HEK293 (cell line): ENCODE measurements at regions not wholly inside any gene's neighbourhood (a gene's known extent, or its start where the extent isn't known, plus 50 kb on each side); places are given as distances from the start of the nearest gene placed in this dataset.

Experiments used
- CTCF ChIA-PET: fragments of 350-600 bp; formaldehyde crosslinking; extraction: SDS; loops from one replicate; lab custom pipeline; 2021; ENCODE audit warnings: antibody characterized with exemption; lab: Yijun Ruan, JAX
- POLR2A ChIA-PET: fragments of 300-600 bp; formaldehyde crosslinking; extraction: SDS; loops from one replicate; lab custom pipeline; 2020; ENCODE audit warnings: antibody characterized with exemption, inconsistent platforms; lab: Yijun Ruan, JAX
- H3K27ac ChIP-seq: fragments of 200-500 bp; sonication (Bioruptor generic); 2 replicates; pipeline ENCODE4 v1.5.1; 2014; ENCODE audit warnings: low read depth, low read length, control low read depth, inconsistent platforms; ENCODE audit errors: extremely low read depth
- H3K36me3 ChIP-seq, 2 experiments: fragments of 200-500 bp in 1 of 2; sonication (Bioruptor generic) in 1 of 2; 1 replicate in 1 of 2; 2 replicates in 1 of 2; pipeline ENCODE4 v1.5.1; 2014 to 2017; ENCODE audit warnings: inconsistent platforms in 2 of 2, low read length in 2 of 2; ENCODE audit not compliant: control insufficient read depth in 2 of 2, insufficient read depth in 1 of 2
- H3K4me1 ChIP-seq: fragments of 200-500 bp; sonication (Bioruptor generic); 2 replicates; pipeline ENCODE4 v1.5.1; 2014; ENCODE audit warnings: mild to moderate bottlenecking, low read length, inconsistent platforms; ENCODE audit not compliant: control insufficient read depth, insufficient read depth
- H3K4me3 ChIP-seq: 2 replicates; pipeline ENCODE4 v1.5.1; 2011; ENCODE audit warnings: low read depth, mild to moderate bottlenecking, control low read depth, low read length, moderate library complexity
- H3K9me3 ChIP-seq: fragments of 200-500 bp; sonication (Bioruptor generic); 2 replicates; pipeline ENCODE4 v1.5.1; 2014; ENCODE audit warnings: low read depth, low read length, inconsistent platforms; ENCODE audit not compliant: control insufficient read depth, insufficient read depth
- BCL11B ChIP-seq: fragments of 450-650 bp; formaldehyde crosslinking; IDR thresholded peaks from 2 replicates; pipeline ENCODE4 v1.5.1; 2016; ENCODE audit warnings: low read depth, missing biosample characterization, missing genetic modification characterization
- FEZF1 ChIP-seq: fragments of 450-650 bp; formaldehyde crosslinking; IDR thresholded peaks from 2 replicates; pipeline ENCODE4 v1.5.1; 2016; ENCODE audit warnings: missing biosample characterization, missing genetic modification characterization
- GLIS1 ChIP-seq: fragments of 450-650 bp; formaldehyde crosslinking; IDR thresholded peaks from 2 replicates; pipeline ENCODE4 v1.5.1; 2016; ENCODE audit warnings: missing biosample characterization, missing genetic modification characterization
- HOXC10 ChIP-seq: sonication (generic); formaldehyde crosslinking; IDR thresholded peaks from 2 replicates; pipeline ENCODE4 v1.8.1; 2023; ENCODE audit warnings: mild to moderate bottlenecking, missing genetic modification reagents
- HOXD13 ChIP-seq: sonication (generic); formaldehyde crosslinking; IDR thresholded peaks from 2 replicates; pipeline ENCODE4 v1.8.0; 2022; ENCODE audit warnings: missing genetic modification reagents, borderline replicate concordance
- KLF8 ChIP-seq: fragments of 450-650 bp; formaldehyde crosslinking; IDR thresholded peaks from 2 replicates; pipeline ENCODE4 v1.5.1; 2016; ENCODE audit warnings: missing biosample characterization, missing genetic modification characterization
- MEIS1 ChIP-seq: sonication (generic); formaldehyde crosslinking; IDR thresholded peaks from 2 replicates; pipeline ENCODE4 v1.8.1; 2022; ENCODE audit warnings: missing genetic modification reagents, mild to moderate bottlenecking, borderline replicate concordance
- OVOL3 ChIP-seq: fragments of 450-650 bp; formaldehyde crosslinking; IDR thresholded peaks from 2 replicates; pipeline ENCODE4 v1.5.1; 2016; ENCODE audit warnings: missing biosample characterization, missing genetic modification characterization
- PRDM1 ChIP-seq: fragments of 450-650 bp; formaldehyde crosslinking; IDR thresholded peaks from 2 replicates; pipeline ENCODE4; 2016; ENCODE audit warnings: missing biosample characterization, missing genetic modification characterization
- SCRT1 ChIP-seq: fragments of 450-650 bp; formaldehyde crosslinking; IDR thresholded peaks from 2 replicates; pipeline ENCODE4 v1.5.1; 2016; ENCODE audit warnings: missing biosample characterization, missing genetic modification characterization, borderline replicate concordance
- ZFP3 ChIP-seq: fragments of 450-650 bp; formaldehyde crosslinking; IDR thresholded peaks from 2 replicates; pipeline ENCODE4 v1.5.1; 2016; ENCODE audit warnings: low read depth, missing biosample characterization, missing genetic modification characterization
- ZFP37 ChIP-seq: fragments of 450-650 bp; formaldehyde crosslinking; IDR thresholded peaks from 2 replicates; pipeline ENCODE4 v1.5.1; 2016; ENCODE audit warnings: missing biosample characterization, missing genetic modification characterization
- ZIC2 ChIP-seq: fragments of 450-650 bp; formaldehyde crosslinking; IDR thresholded peaks from 2 replicates; pipeline ENCODE4 v1.5.1; 2016; ENCODE audit warnings: missing biosample characterization, missing genetic modification characterization
- ZNF140 ChIP-seq: fragments of 450-650 bp; formaldehyde crosslinking; IDR thresholded peaks from 2 replicates; pipeline ENCODE4 v1.5.1; 2016; ENCODE audit warnings: missing biosample characterization, missing genetic modification characterization
- ZNF266 ChIP-seq: fragments of 450-650 bp; formaldehyde crosslinking; IDR thresholded peaks from 2 replicates; pipeline ENCODE4 v1.5.1; 2016; ENCODE audit warnings: missing biosample characterization, missing genetic modification characterization, low read depth
- ZNF350 ChIP-seq: fragments of 450-650 bp; formaldehyde crosslinking; IDR thresholded peaks from 2 replicates; pipeline ENCODE4 v1.5.0; 2017; ENCODE audit warnings: missing biosample characterization, mild to moderate bottlenecking, missing genetic modification characterization
- ZNF423 ChIP-seq: fragments of 450-650 bp; formaldehyde crosslinking; IDR thresholded peaks from 2 replicates; pipeline ENCODE4 v1.5.1; 2016; ENCODE audit warnings: missing biosample characterization, missing genetic modification characterization
- ZNF433 ChIP-seq: fragments of 450-650 bp; formaldehyde crosslinking; IDR thresholded peaks from 2 replicates; pipeline ENCODE4 v1.5.1; 2016; ENCODE audit warnings: missing biosample characterization, missing genetic modification characterization, low read depth
- ZNF585B ChIP-seq: fragments of 450-650 bp; formaldehyde crosslinking; IDR thresholded peaks from 2 replicates; pipeline ENCODE4 v1.5.1; 2016; ENCODE audit warnings: missing biosample characterization, missing genetic modification characterization
- ZNF600 ChIP-seq: fragments of 450-650 bp; formaldehyde crosslinking; IDR thresholded peaks from 2 replicates; pipeline ENCODE4 v1.5.1; 2016; ENCODE audit warnings: missing biosample characterization, missing genetic modification characterization
- ZNF658 ChIP-seq: fragments of 450-650 bp; formaldehyde crosslinking; IDR thresholded peaks from 2 replicates; pipeline ENCODE4; 2016; ENCODE audit warnings: missing biosample characterization, missing genetic modification characterization
- ZSCAN30 ChIP-seq: fragments of 450-650 bp; IDR thresholded peaks from 2 replicates; pipeline ENCODE4 v1.5.1; 2018; ENCODE audit warnings: missing biosample characterization, mild to moderate bottlenecking, missing genetic modification characterization, moderate library complexity
- ZXDB ChIP-seq: fragments of 450-650 bp; formaldehyde crosslinking; IDR thresholded peaks from 2 replicates; pipeline ENCODE4 v1.5.1; 2016; ENCODE audit warnings: missing biosample characterization, missing genetic modification characterization
- TF ChIP-seq, protein P1 (sequence below): fragments of 450-650 bp; formaldehyde crosslinking; IDR thresholded peaks from 2 replicates; pipeline ENCODE4 v1.5.1; 2016; ENCODE audit warnings: missing biosample characterization, missing genetic modification characterization
- TF ChIP-seq, protein P2 (sequence below): fragments of 450-650 bp; formaldehyde crosslinking; conservative IDR thresholded peaks from 2 replicates; pipeline ENCODE4 v1.5.1; 2016; ENCODE audit warnings: low read depth, missing biosample characterization, missing genetic modification characterization
- TF ChIP-seq, protein P3 (sequence below): fragments of 450-650 bp; formaldehyde crosslinking; IDR thresholded peaks from 2 replicates; pipeline ENCODE4 v1.5.1; 2016; ENCODE audit warnings: missing biosample characterization, missing genetic modification characterization
- TF ChIP-seq, protein P4 (sequence below): fragments of 450-650 bp; formaldehyde crosslinking; IDR thresholded peaks from 2 replicates; pipeline ENCODE4 v1.5.1; 2017; ENCODE audit warnings: missing biosample characterization, missing genetic modification characterization

DNA sequence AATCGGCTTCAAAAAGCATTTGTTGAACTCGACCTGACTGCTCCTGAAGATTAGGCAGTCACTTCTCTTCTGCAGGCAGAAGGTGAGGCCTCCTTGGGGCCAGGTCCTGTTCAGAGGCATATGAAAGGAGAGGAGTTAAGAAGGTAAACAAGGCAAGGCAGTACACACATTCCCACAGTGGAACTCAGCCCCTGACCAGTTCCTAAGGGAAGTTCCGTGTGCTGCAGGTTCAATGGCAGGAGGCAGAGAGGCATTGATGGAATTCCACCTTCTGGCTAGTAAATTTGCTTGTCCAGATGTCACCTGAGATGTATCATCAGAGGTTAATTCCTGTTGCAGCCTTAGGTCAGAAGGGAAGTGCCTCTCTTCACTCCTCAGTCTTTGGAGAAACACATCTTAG, 337.0 kb upstream of the MTNR1B start:
- H3K27ac ChIP-seq, result no peak overlapping the region
- CTCF ChIA-PET, result no interaction called here
- no peaks in the 10 kb centered on the region for H3K36me3 ChIP-seq
- POLR2A ChIA-PET, result no interaction called here
- TF ChIP-seq ZNF140 (no peak), PRDM1 (no peak)
- TF ChIP-seq, protein P1, sequence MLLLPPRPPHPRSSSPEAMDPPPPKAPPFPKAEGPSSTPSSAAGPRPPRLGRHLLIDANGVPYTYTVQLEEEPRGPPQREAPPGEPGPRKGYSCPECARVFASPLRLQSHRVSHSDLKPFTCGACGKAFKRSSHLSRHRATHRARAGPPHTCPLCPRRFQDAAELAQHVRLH, result no peak
- H3K9me3 ChIP-seq, result no peaks in the 10 kb centered on the region
- no peak overlapping the region for H3K4me3 ChIP-seq
- no peaks in the 10 kb centered on the region for H3K4me1 ChIP-seq

DNA sequence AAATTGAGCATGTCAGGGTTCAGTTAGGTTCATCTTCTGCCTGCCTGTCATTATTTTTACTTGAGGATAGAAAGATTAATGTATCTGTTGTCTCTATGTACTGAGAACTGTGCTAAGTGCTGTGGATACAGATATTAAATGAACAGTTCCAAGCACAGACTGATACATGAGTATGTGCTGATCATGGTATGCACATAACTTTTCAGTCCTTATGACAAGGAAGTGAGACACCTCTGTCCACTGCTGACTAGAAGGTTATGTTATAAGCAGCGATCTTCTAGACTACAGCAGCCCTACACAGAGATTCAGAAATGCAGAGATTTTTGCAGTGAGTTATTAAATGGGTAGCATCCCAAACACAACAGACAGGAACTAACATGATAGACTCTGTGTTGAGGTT, 335.6 kb upstream of the MTNR1B start:
- no peaks in the 10 kb centered on the region for H3K4me1 ChIP-seq
- no peaks in the 10 kb centered on the region for H3K36me3 ChIP-seq
- no peak for TF ChIP-seq MEIS1 (CRISPR knock-in tag)
- TF ChIP-seq ZXDB, result no peak
- no peak for TF ChIP-seq BCL11B (tag by site-specific recombination)
- no peak for TF ChIP-seq HOXD13 (CRISPR knock-in tag)
- TF ChIP-seq KLF8, result no peak
- no peak for TF ChIP-seq ZNF658 (tag by site-specific recombination)
- TF ChIP-seq, protein P2, sequence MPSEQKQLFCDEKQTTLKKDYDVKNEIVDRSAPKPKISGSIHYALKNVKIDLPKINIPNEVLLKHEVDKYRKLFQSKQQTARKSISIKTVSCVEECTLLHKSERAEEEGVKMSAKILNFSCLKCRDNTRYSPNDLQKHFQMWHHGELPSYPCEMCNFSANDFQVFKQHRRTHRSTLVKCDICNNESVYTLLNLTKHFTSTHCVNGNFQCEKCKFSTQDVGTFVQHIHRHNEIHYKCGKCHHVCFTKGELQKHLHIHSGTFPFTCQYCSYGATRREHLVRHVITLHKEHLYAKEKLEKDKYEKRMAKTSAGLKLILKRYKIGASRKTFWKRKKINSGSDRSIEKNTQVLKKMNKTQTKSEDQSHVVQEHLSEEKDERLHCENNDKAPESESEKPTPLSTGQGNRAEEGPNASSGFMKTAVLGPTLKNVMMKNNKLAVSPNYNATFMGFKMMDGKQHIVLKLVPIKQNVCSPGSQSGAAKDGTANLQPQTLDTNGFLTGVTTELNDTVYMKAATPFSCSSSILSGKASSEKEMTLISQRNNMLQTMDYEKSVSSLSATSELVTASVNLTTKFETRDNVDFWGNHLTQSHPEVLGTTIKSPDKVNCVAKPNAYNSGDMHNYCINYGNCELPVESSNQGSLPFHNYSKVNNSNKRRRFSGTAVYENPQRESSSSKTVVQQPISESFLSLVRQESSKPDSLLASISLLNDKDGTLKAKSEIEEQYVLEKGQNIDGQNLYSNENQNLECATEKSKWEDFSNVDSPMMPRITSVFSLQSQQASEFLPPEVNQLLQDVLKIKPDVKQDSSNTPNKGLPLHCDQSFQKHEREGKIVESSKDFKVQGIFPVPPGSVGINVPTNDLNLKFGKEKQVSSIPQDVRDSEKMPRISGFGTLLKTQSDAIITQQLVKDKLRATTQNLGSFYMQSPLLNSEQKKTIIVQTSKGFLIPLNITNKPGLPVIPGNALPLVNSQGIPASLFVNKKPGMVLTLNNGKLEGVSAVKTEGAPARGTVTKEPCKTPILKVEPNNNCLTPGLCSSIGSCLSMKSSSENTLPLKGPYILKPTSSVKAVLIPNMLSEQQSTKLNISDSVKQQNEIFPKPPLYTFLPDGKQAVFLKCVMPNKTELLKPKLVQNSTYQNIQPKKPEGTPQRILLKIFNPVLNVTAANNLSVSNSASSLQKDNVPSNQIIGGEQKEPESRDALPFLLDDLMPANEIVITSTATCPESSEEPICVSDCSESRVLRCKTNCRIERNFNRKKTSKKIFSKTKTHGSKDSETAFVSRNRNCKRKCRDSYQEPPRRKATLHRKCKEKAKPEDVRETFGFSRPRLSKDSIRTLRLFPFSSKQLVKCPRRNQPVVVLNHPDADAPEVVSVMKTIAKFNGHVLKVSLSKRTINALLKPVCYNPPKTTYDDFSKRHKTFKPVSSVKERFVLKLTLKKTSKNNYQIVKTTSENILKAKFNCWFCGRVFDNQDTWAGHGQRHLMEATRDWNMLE (tag by site-specific recombination), result no peak
- no peak for TF ChIP-seq FEZF1 (tag by site-specific recombination)
- TF ChIP-seq ZFP37, result no peak
- TF ChIP-seq ZNF600 (tag by site-specific recombination), result no peak
- no peak for TF ChIP-seq ZNF423 (tag by site-specific recombination)
- TF ChIP-seq ZNF585B (tag by site-specific recombination), result no peak
- TF ChIP-seq SCRT1 (tag by site-specific recombination), result no peak
- no peak for TF ChIP-seq HOXC10 (CRISPR knock-in tag)
- no peak for TF ChIP-seq ZNF433 (tag by site-specific recombination)
- H3K4me3 ChIP-seq, result no peak overlapping the region
- no peak overlapping the region for H3K27ac ChIP-seq
- ChIA-PET POLR2A (no interaction called here), CTCF (no interaction called here)
- H3K9me3 ChIP-seq, result no peaks in the 10 kb centered on the region

DNA sequence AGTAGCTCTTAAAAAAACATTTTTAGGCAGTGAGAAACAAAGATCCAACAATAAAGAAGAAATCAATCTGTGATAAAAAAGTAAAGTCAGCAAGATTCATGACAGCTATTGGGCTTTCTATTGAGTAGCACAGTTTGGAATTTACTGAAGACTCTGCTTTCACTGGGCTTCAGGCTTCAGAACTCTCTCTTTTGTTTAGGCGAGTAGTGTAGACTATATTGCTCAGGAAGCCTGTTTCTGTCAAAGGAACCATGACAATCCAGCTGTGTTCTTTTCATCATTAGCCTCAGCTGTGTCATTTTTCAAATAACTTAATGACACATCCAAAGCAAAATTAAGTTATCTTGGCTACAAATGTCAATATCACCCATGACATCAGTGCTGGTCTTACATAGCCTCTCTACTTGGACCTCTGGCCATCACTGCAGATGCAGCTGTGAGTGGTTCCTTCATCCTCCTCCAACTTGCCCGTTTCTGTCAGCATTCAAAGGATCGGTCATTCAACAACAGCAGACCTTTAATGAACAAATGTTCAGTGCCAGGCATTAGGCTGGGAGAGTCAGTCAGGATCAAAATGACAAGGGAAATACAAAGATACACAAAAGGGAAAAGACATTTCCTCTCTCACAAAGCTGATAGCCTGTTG, 332.8 kb upstream of the MTNR1B start:
- Histone ChIP-seq H3K4me3 (no peak overlapping the region), H3K27ac (no peak overlapping the region), H3K4me1 (no peaks in the 10 kb centered on the region), H3K9me3 (no peaks in the 10 kb centered on the region), H3K36me3 (no peaks in the 10 kb centered on the region)
- CTCF ChIA-PET, result interaction anchor here (0.6 kb wide), 1 partner anchor 127 kb away, joined by 3 read pairs; no protein-coding TSS in a partner anchor
- POLR2A ChIA-PET, result no interaction called here
- TF ChIP-seq ZNF600 (tag by site-specific recombination) (no peak), GLIS1 (tag by site-specific recombination) (no peak), ZNF266 (no peak), ZSCAN30 (tag by site-specific recombination) (no peak), OVOL3 (tag by site-specific recombination) (no peak), ZFP3 (no peak), ZIC2 (tag by site-specific recombination) (no peak), ZNF350 (no peak), ZNF433 (tag by site-specific recombination) (no peak)
- TF ChIP-seq, protein P3, sequence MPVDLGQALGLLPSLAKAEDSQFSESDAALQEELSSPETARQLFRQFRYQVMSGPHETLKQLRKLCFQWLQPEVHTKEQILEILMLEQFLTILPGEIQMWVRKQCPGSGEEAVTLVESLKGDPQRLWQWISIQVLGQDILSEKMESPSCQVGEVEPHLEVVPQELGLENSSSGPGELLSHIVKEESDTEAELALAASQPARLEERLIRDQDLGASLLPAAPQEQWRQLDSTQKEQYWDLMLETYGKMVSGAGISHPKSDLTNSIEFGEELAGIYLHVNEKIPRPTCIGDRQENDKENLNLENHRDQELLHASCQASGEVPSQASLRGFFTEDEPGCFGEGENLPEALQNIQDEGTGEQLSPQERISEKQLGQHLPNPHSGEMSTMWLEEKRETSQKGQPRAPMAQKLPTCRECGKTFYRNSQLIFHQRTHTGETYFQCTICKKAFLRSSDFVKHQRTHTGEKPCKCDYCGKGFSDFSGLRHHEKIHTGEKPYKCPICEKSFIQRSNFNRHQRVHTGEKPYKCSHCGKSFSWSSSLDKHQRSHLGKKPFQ (tag by site-specific recombination), result no peak
- TF ChIP-seq, protein P4, sequence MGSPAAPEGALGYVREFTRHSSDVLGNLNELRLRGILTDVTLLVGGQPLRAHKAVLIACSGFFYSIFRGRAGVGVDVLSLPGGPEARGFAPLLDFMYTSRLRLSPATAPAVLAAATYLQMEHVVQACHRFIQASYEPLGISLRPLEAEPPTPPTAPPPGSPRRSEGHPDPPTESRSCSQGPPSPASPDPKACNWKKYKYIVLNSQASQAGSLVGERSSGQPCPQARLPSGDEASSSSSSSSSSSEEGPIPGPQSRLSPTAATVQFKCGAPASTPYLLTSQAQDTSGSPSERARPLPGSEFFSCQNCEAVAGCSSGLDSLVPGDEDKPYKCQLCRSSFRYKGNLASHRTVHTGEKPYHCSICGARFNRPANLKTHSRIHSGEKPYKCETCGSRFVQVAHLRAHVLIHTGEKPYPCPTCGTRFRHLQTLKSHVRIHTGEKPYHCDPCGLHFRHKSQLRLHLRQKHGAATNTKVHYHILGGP, result no peak
